ENCODE measurements at regions not wholly inside any gene's neighbourhood (a gene's known extent, or its start where the extent isn't known, plus 50 kb on each side); places are given as distances from the start of the nearest gene placed in this dataset.
"Not testable (repeated sequence)": the region's sequence is repeated elsewhere in the genome, so short reads cannot be mapped to it uniquely, and the experiment has no call there.

GRCh38 chr13:88459331-88459730 is 788.2 kb downstream of the SLITRK5 start:
- ChIA-PET POLR2A (ENCODE audit: low non-redundant PET) (no interaction called here), CTCF (no interaction called here)
- no peak for TF ChIP-seq CTCF (conservative IDR thresholded peaks at IDR 0.05; ENCODE audit: low read depth)
- DNase-seq (ENCODE audit: low spot score) = no peak
- no peak overlapping the region for H3K27ac ChIP-seq

GRCh38 chr13:88461272-88462009 is 790.3 kb downstream of the SLITRK5 start:
- H3K27ac ChIP-seq = no peak overlapping the region
- no peak for DNase-seq (ENCODE audit: low spot score)
- no peak for TF ChIP-seq CTCF (conservative IDR thresholded peaks at IDR 0.05; ENCODE audit: low read depth)
- CTCF ChIA-PET = no interaction called here
- POLR2A ChIA-PET (ENCODE audit: low non-redundant PET) = no interaction called here

GRCh38 chr13:88464851-88465250 is 793.7 kb downstream of the SLITRK5 start:
- POLR2A ChIA-PET (ENCODE audit: low non-redundant PET) = no interaction called here
- no peak for TF ChIP-seq CTCF (conservative IDR thresholded peaks at IDR 0.05; ENCODE audit: low read depth)
- H3K27ac ChIP-seq = no peak overlapping the region
- CTCF ChIA-PET = no interaction called here
- no peak for DNase-seq (ENCODE audit: low spot score)

- ChIA-PET CTCF (no interaction called here), POLR2A (ENCODE audit: low non-redundant PET) (no interaction called here)
- DNase-seq (ENCODE audit: low spot score) = no peak
- no peak overlapping the region for H3K27ac ChIP-seq
- TF ChIP-seq CTCF (conservative IDR thresholded peaks at IDR 0.05; ENCODE audit: low read depth) = no peak
Measured at GRCh38 chr13:88472316-88472715, 801.1 kb downstream of the SLITRK5 start.

- ChIA-PET POLR2A (ENCODE audit: low non-redundant PET) (no interaction called here), CTCF (no interaction called here)
- no peak for DNase-seq (ENCODE audit: low spot score)
- no peak for TF ChIP-seq CTCF (conservative IDR thresholded peaks at IDR 0.05; ENCODE audit: low read depth)
- no peak overlapping the region for H3K27ac ChIP-seq
Measured at GRCh38 chr13:88483202-88483601, 812.0 kb downstream of the SLITRK5 start.

- ChIA-PET POLR2A (ENCODE audit: low non-redundant PET) (no interaction called here), CTCF (no interaction called here)
- DNase-seq (ENCODE audit: low spot score) = no peak
- TF ChIP-seq CTCF (conservative IDR thresholded peaks at IDR 0.05; ENCODE audit: low read depth) = no peak
- H3K27ac ChIP-seq = no peak overlapping the region
Measured at GRCh38 chr13:88507909-88508308, 836.7 kb downstream of the SLITRK5 start.

GRCh38 chr13:88512993-88513392 is 841.8 kb downstream of the SLITRK5 start:
- DNase-seq (ENCODE audit: low spot score); POLR2A ChIA-PET (ENCODE audit: low non-redundant PET); CTCF ChIA-PET; H3K27ac ChIP-seq: not testable (repeated sequence)

Measured in RWPE1 (cell line).